Neuronal stem cell (in vitro differentiated cells): ENCODE measurements at regions not wholly inside any gene's neighbourhood (a gene's known extent, or its start where the extent isn't known, plus 50 kb on each side); places are given as distances from the start of the nearest gene placed in this dataset.

Experiments used
- DNase-seq: peaks from one replicate; pipeline ENCODE4 v3.0.0-alpha.2; 2013; ENCODE audit warnings: low spot score
- H2AFZ ChIP-seq: one replicate; pipeline ENCODE4 v1.6.1; 2013; ENCODE audit warnings: mild to moderate bottlenecking, low read length, inconsistent platforms
- H2AK5ac ChIP-seq: 2 replicates; pipeline ENCODE4 v1.6.1; 2013; ENCODE audit warnings: low read depth, mild to moderate bottlenecking, inconsistent platforms, low read length, moderate library complexity, mixed read lengths
- H2BK120ac ChIP-seq: 2 replicates; pipeline ENCODE4 v1.6.1; 2013; ENCODE audit warnings: low read depth, mild to moderate bottlenecking, inconsistent platforms, low read length, moderate library complexity, mixed read lengths
- H2BK12ac ChIP-seq: one replicate; pipeline ENCODE4 v1.6.1; 2013; ENCODE audit warnings: low read length, inconsistent platforms
- H2BK15ac ChIP-seq: 2 replicates; pipeline ENCODE4 v1.6.1; 2013; ENCODE audit warnings: mild to moderate bottlenecking, low read length, inconsistent platforms, mixed read lengths
- H2BK5ac ChIP-seq: one replicate; pipeline ENCODE4 v1.6.1; 2013; ENCODE audit warnings: inconsistent platforms, mild to moderate bottlenecking, low read length, moderate library complexity
- H3K14ac ChIP-seq: one replicate; pipeline ENCODE4 v1.6.1; 2013; ENCODE audit warnings: low read length, inconsistent platforms
- H3K18ac ChIP-seq: 2 replicates; pipeline ENCODE4 v1.6.1; 2013; ENCODE audit warnings: low read length, inconsistent platforms
- H3K23ac ChIP-seq: 2 replicates; pipeline ENCODE4 v1.6.1; 2013; ENCODE audit warnings: low read depth, mild to moderate bottlenecking, mixed read lengths, low read length, inconsistent platforms; ENCODE audit not compliant: poor library complexity
- H3K27ac ChIP-seq: replicated peaks from 3 replicates; pipeline ENCODE4 v1.5.1; 2013; ENCODE audit warnings: low read length, inconsistent platforms
- H3K27me3 ChIP-seq, 3 experiments: 2 replicates each; pipeline ENCODE4 v1.6.1; 2013; ENCODE audit warnings: low read length in 3 of 3, mild to moderate bottlenecking in 2 of 3, inconsistent platforms in 1 of 3, low read depth in 1 of 3, mixed read lengths in 1 of 3, moderate library complexity in 1 of 3; ENCODE audit not compliant: control insufficient read depth in 3 of 3, insufficient read depth in 3 of 3
- H3K36me3 ChIP-seq, 2 donors: replicated peaks in 1 of 2; 2 replicates each; pipeline ENCODE4 v1.6.1; 2013; ENCODE audit warnings: low read length in 2 of 2; ENCODE audit not compliant: control insufficient read depth in 2 of 2, insufficient read depth in 2 of 2
- H3K4ac ChIP-seq: 2 replicates; pipeline ENCODE4 v1.6.1; 2013; ENCODE audit warnings: inconsistent platforms, mild to moderate bottlenecking, low read length, moderate library complexity
- H3K4me1 ChIP-seq, 2 donors: 1 replicate in 1 of 2; 2 replicates in 1 of 2; pipeline ENCODE4 v1.6.1; 2013; ENCODE audit warnings: low read length in 2 of 2, low read depth in 1 of 2; ENCODE audit not compliant: control insufficient read depth in 2 of 2, insufficient read depth in 1 of 2
- H3K4me2 ChIP-seq: one replicate; pipeline ENCODE4 v1.6.1; 2013; ENCODE audit warnings: mild to moderate bottlenecking, low read length, inconsistent platforms; ENCODE audit not compliant: insufficient read depth, poor library complexity, severe bottlenecking
- H3K4me3 ChIP-seq, 2 donors: 2 replicates each; pipeline ENCODE4 v1.5.1; 2013; ENCODE audit warnings: low read length in 2 of 2, mild to moderate bottlenecking in 2 of 2, inconsistent platforms in 1 of 2, moderate library complexity in 1 of 2
- H3K79me1 ChIP-seq: one replicate; pipeline ENCODE4 v1.6.1; 2013; ENCODE audit warnings: low read depth, mild to moderate bottlenecking, inconsistent platforms, low read length, moderate library complexity
- H3K9ac ChIP-seq: one replicate; pipeline ENCODE4 v1.6.1; 2013; ENCODE audit warnings: mild to moderate bottlenecking, low read depth, low read length, inconsistent platforms; ENCODE audit not compliant: poor library complexity
- H3K9me3 ChIP-seq, 2 donors: replicated peaks in 1 of 2; 2 replicates each; pipeline versions ENCODE3 to v1.6.1; 2013; ENCODE audit warnings: low read length in 2 of 2, mild to moderate bottlenecking in 2 of 2, inconsistent platforms in 1 of 2, low read depth in 1 of 2, mixed read lengths in 1 of 2, moderate library complexity in 1 of 2; ENCODE audit not compliant: control insufficient read depth in 2 of 2, insufficient read depth in 1 of 2
- H4K8ac ChIP-seq: one replicate; pipeline ENCODE4 v1.6.1; 2013; ENCODE audit warnings: low read depth, mild to moderate bottlenecking, inconsistent platforms, low read length, moderate library complexity
- H4K91ac ChIP-seq: one replicate; pipeline ENCODE4 v1.6.1; 2013; ENCODE audit warnings: low read length, low read depth, mild to moderate bottlenecking, inconsistent platforms; ENCODE audit not compliant: poor library complexity
- WGBS, 2 donors: extraction: QIAGEN DNeasy Blood & Tissue Kit; methylation state at CpG; one replicate each; pipeline ENCODE4 v1.1.7; 2013; ENCODE audit warnings: missing lambda C conversion rate in 2 of 2, mixed read lengths in 1 of 2; ENCODE audit not compliant: insufficient read length in 2 of 2, insufficient replicate concordance in 1 of 2; ENCODE audit errors: extremely low coverage in 2 of 2; 5-methylcytosine and 5-hydroxymethylcytosine counted together

DNA sequence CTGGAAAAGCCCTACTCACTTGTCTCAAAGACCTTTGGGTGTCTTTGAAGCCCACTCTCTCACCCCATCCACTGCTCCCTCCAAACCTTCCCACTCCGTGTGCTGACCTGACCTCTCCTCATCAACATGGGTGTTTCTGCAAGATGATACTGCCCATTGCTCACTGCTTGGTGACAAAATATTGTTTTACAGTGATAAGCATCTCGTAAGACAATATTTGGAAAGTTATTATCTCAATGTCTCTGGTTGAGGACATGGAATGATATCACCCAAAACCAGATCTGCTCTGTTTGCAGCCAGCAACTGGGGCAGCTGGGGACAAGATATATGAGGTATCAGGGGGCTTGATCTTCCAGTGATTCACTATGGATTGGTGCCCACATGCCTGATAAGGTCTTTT is 195.8 kb downstream of the SALL1 start:
- Histone ChIP-seq H2BK15ac (no peak overlapping the region), H3K18ac (no peak overlapping the region), H3K9ac (no peak overlapping the region), H2AK5ac (no peak overlapping the region), H3K23ac (no peak overlapping the region), H3K4me2 (no peak overlapping the region), H4K91ac (no peak overlapping the region), H2BK5ac (no peak overlapping the region), H4K8ac (no peak overlapping the region), H3K4me1 (no peaks in the 10 kb centered on the region), H3K4me3 (no peak overlapping the region), H3K9me3 (no peaks in the 10 kb centered on the region), H3K36me3 (no peaks in the 10 kb centered on the region), H3K27ac (no peak overlapping the region), H3K79me1 (no peaks in the 10 kb centered on the region), H3K27me3 (no peaks in the 10 kb centered on the region), H3K14ac (no peak overlapping the region), H3K4ac (no peak overlapping the region), H2BK12ac (no peak overlapping the region), H2BK120ac (no peak overlapping the region), H2AFZ (no peak overlapping the region)
- no peak for DNase-seq
- WGBS, 2 donors: no CpG with 5 or more reads among the region's 2 CpGs

DNA sequence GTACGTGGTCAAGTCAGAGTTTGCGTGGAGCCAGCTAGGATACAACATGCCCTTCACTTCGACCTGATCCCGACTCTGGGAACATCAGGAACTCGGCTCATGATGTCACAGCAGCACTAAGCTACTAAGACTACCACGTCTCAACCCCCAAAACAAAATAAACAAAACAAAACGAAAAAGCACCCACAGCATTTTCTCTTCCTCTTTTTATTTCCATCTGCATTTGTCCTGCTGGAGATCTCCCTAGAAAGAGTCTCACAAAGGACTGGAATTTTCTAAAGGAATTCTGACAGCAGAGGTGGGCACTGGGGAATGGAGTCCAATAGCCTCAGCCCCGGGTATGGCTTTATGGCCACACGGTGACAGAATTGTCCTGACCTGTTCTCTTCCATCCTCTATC is 196.6 kb downstream of the SALL1 start:
- no peaks in the 10 kb centered on the region for H3K4me1 ChIP-seq
- H2BK15ac ChIP-seq: no peak overlapping the region
- H2AK5ac ChIP-seq: no peak overlapping the region
- H3K9ac ChIP-seq: no peak overlapping the region
- no peak overlapping the region for H3K4me3 ChIP-seq
- no peak overlapping the region for H4K91ac ChIP-seq
- H2BK12ac ChIP-seq: no peak overlapping the region
- no peaks in the 10 kb centered on the region for H3K9me3 ChIP-seq
- H3K14ac ChIP-seq: no peak overlapping the region
- no peaks in the 10 kb centered on the region for H3K27me3 ChIP-seq
- H3K23ac ChIP-seq: no peak overlapping the region
- H3K27ac ChIP-seq: no peak overlapping the region
- no peak overlapping the region for H2AFZ ChIP-seq
- no peak overlapping the region for H2BK120ac ChIP-seq
- no peak for DNase-seq
- no peak overlapping the region for H4K8ac ChIP-seq
- H3K79me1 ChIP-seq: no peaks in the 10 kb centered on the region
- H3K18ac ChIP-seq: no peak overlapping the region
- 100% methylated on average over 1 of the region's 9 CpGs; no CpG with 5 or more reads in 1 of the 2 donors for WGBS, 2 donors
- no peak overlapping the region for H2BK5ac ChIP-seq
- no peak overlapping the region for H3K4ac ChIP-seq
- H3K36me3 ChIP-seq: no peaks in the 10 kb centered on the region
- H3K4me2 ChIP-seq: no peak overlapping the region

GRCh38 chr16:50953290-50953689 is 197.8 kb downstream of the SALL1 start:
- H3K4me1 ChIP-seq: no peaks in the 10 kb centered on the region

GRCh38 chr16:50950955-50951354 is 200.1 kb downstream of the SALL1 start:
- no peak overlapping the region for H3K23ac ChIP-seq
- H4K91ac ChIP-seq: no peak overlapping the region
- H4K8ac ChIP-seq: no peak overlapping the region
- no peak overlapping the region for H3K9ac ChIP-seq
- H3K4ac ChIP-seq: no peak overlapping the region
- H3K27ac ChIP-seq: no peak overlapping the region
- no peaks in the 10 kb centered on the region for H3K27me3 ChIP-seq
- no peak overlapping the region for H3K14ac ChIP-seq
- no peaks in the 10 kb centered on the region for H3K36me3 ChIP-seq
- no peak overlapping the region for H2AFZ ChIP-seq
- no peaks in the 10 kb centered on the region for H3K79me1 ChIP-seq
- no peak overlapping the region for H3K4me3 ChIP-seq
- H3K4me2 ChIP-seq: no peak overlapping the region
- no peak for DNase-seq
- H2BK15ac ChIP-seq: no peak overlapping the region
- no peaks in the 10 kb centered on the region for H3K4me1 ChIP-seq
- WGBS, 2 donors: no CpG with 5 or more reads among the region's 3 CpGs
- no peak overlapping the region for H2BK5ac ChIP-seq
- H2BK120ac ChIP-seq: no peak overlapping the region
- H3K18ac ChIP-seq: no peak overlapping the region
- no peak overlapping the region for H2BK12ac ChIP-seq
- H2AK5ac ChIP-seq: no peak overlapping the region
- H3K9me3 ChIP-seq: no peaks in the 10 kb centered on the region

More at GRCh38 chr16:50953290-50953689, 197.8 kb downstream of the SALL1 start:
- Histone ChIP-seq H2AFZ (no peak overlapping the region), H3K23ac (no peak overlapping the region), H2BK15ac (no peak overlapping the region), H3K79me1 (no peaks in the 10 kb centered on the region), H2AK5ac (no peak overlapping the region), H3K27ac (no peak overlapping the region), H3K18ac (no peak overlapping the region), H3K14ac (no peak overlapping the region), H2BK5ac (no peak overlapping the region), H3K9ac (no peak overlapping the region), H3K9me3 (no peaks in the 10 kb centered on the region), H3K4me3 (no peak overlapping the region), H3K27me3 (no peaks in the 10 kb centered on the region), H4K91ac (no peak overlapping the region), H3K4ac (no peak overlapping the region), H2BK12ac (no peak overlapping the region), H2BK120ac (no peak overlapping the region), H4K8ac (no peak overlapping the region), H3K36me3 (no peaks in the 10 kb centered on the region), H3K4me2 (no peak overlapping the region)
- no CpG with 5 or more reads among the region's 2 CpGs for WGBS, 2 donors
- no peak for DNase-seq
